CD4-positive, alpha-beta T cell treated with Interleukin-6 for 4 hours (primary cell): ENCODE measurements at regions not wholly inside any gene's neighbourhood (a gene's known extent, or its start where the extent isn't known, plus 50 kb on each side); places are given as distances from the start of the nearest gene placed in this dataset.

Experiments used
- DNase-seq: peaks from one replicate; pipeline ENCODE4 v3.0.0-alpha.2; 2020; ENCODE audit warnings: mixed read lengths

- DNase-seq, result no peak
Observed at GRCh38 chr10:131743190-131744151, 157.3 kb upstream of the PPP2R2D start.

- DNase-seq, result no peak
Observed at GRCh38 chr10:131744346-131744745, 156.5 kb upstream of the PPP2R2D start.

- DNase-seq, result no peak
Observed at GRCh38 chr10:131745591-131745990, 155.2 kb upstream of the PPP2R2D start.

- DNase-seq, result no peak
Observed at GRCh38 chr10:131746241-131746711, 154.5 kb upstream of the PPP2R2D start.

GRCh38 chr10:131746785-131747184, 154.0 kb upstream of the PPP2R2D start:
- no peak for DNase-seq

GRCh38 chr10:131747251-131747650, 153.6 kb upstream of the PPP2R2D start:
- no peak for DNase-seq

GRCh38 chr10:131747791-131748190, 153.0 kb upstream of the PPP2R2D start:
- no peak for DNase-seq

- DNase-seq, result no peak
Observed at GRCh38 chr10:131748191-131748590, 152.6 kb upstream of the PPP2R2D start.

- no peak for DNase-seq
Observed at GRCh38 chr10:131748831-131749766, 151.7 kb upstream of the PPP2R2D start.

- DNase-seq, result no peak
Observed at GRCh38 chr10:131749767-131750142, 151.1 kb upstream of the PPP2R2D start.

GRCh38 chr10:131750171-131750895, 150.5 kb upstream of the PPP2R2D start:
- DNase-seq, result no peak

GRCh38 chr10:131750973-131751826, 149.6 kb upstream of the PPP2R2D start:
- DNase-seq, result no peak

GRCh38 chr10:131751827-131752775, 148.7 kb upstream of the PPP2R2D start:
- no peak for DNase-seq

- DNase-seq, result no peak
Observed at GRCh38 chr10:131753336-131753735, 147.5 kb upstream of the PPP2R2D start.

GRCh38 chr10:131755200-131755599, 145.6 kb upstream of the PPP2R2D start:
- DNase-seq, result no peak

- no peak for DNase-seq
Observed at GRCh38 chr10:131757285-131758058, 143.3 kb upstream of the PPP2R2D start.

- no peak for DNase-seq
Observed at GRCh38 chr10:131758062-131758938, 142.5 kb upstream of the PPP2R2D start.

- no peak for DNase-seq
Observed at GRCh38 chr10:131758939-131759301, 141.9 kb upstream of the PPP2R2D start.

- no peak for DNase-seq
Observed at GRCh38 chr10:131759347-131759746, 141.5 kb upstream of the PPP2R2D start.
